ENCODE measurements at regions not wholly inside any gene's neighbourhood (a gene's known extent, or its start where the extent isn't known, plus 50 kb on each side); places are given as distances from the start of the nearest gene placed in this dataset.

- TF ChIP-seq CTCF (IDR thresholded peaks at IDR 0.05) (no peak), POLR2A (IDR thresholded peaks at IDR 0.05) (no peak)
These were observed 65.0 kb downstream of the ID4 start for GRCh38 chr6:19902201-19902600.

All from esophagus squamous epithelium (tissue), 4 donors.